Muscle of arm (tissue), 1 donor: ENCODE measurements at regions not wholly inside any gene's neighbourhood (a gene's known extent, or its start where the extent isn't known, plus 50 kb on each side); places are given as distances from the start of the nearest gene placed in this dataset.
"Not testable (repeated sequence)": the region's sequence is repeated elsewhere in the genome, so short reads cannot be mapped to it uniquely, and the experiment has no call there.

ENCODE experiments used
- DNase-seq: peaks from one replicate; pipeline ENCODE4 v3.0.0-alpha.2; 2013

- no peak for DNase-seq
These were observed 99.7 kb upstream of the OTOS start for GRCh38 chr2:240240017-240240734.

- DNase-seq: no peak
These were observed 100.3 kb upstream of the OTOS start for GRCh38 chr2:240240781-240241180.

GRCh38 chr2:240241572-240241971, 101.1 kb upstream of the OTOS start:
- no peak for DNase-seq

GRCh38 chr2:240243049-240243448, 102.6 kb upstream of the OTOS start:
- not testable (repeated sequence) for DNase-seq

- DNase-seq: no peak
These were observed 104.1 kb upstream of the OTOS start for GRCh38 chr2:240244543-240244942.

GRCh38 chr2:240245184-240245583, 104.7 kb upstream of the OTOS start:
- DNase-seq: no peak

- no peak for DNase-seq
These were observed 105.2 kb upstream of the OTOS start for GRCh38 chr2:240245706-240246105.

GRCh38 chr2:240246173-240246820, 105.8 kb upstream of the OTOS start:
- DNase-seq: no peak

- DNase-seq: no peak
These were observed 106.9 kb upstream of the OTOS start for GRCh38 chr2:240247241-240247867.

GRCh38 chr2:240247868-240248720, 107.6 kb upstream of the OTOS start:
- DNase-seq: no peak

- DNase-seq: no peak
These were observed 108.4 kb upstream of the OTOS start for GRCh38 chr2:240248721-240249422.

GRCh38 chr2:240249423-240250149, 109.1 kb upstream of the OTOS start:
- DNase-seq: no peak

GRCh38 chr2:240250150-240250984, 109.9 kb upstream of the OTOS start:
- DNase-seq: no peak

GRCh38 chr2:240250985-240251847, 110.8 kb upstream of the OTOS start:
- DNase-seq: no peak

- DNase-seq: no peak
These were observed 111.4 kb upstream of the OTOS start for GRCh38 chr2:240251848-240252190.

GRCh38 chr2:240252191-240252871, 111.9 kb upstream of the OTOS start:
- DNase-seq: no peak

- no peak for DNase-seq
These were observed 112.5 kb upstream of the OTOS start for GRCh38 chr2:240252872-240253511.

- DNase-seq: no peak
These were observed 113.2 kb upstream of the OTOS start for GRCh38 chr2:240253583-240254145.
